ENCODE measurements at regions not wholly inside any gene's neighbourhood (a gene's known extent, or its start where the extent isn't known, plus 50 kb on each side); places are given as distances from the start of the nearest gene placed in this dataset.
"Not testable (repeated sequence)": the region's sequence is repeated elsewhere in the genome, so short reads cannot be mapped to it uniquely, and the experiment has no call there.

DNA sequence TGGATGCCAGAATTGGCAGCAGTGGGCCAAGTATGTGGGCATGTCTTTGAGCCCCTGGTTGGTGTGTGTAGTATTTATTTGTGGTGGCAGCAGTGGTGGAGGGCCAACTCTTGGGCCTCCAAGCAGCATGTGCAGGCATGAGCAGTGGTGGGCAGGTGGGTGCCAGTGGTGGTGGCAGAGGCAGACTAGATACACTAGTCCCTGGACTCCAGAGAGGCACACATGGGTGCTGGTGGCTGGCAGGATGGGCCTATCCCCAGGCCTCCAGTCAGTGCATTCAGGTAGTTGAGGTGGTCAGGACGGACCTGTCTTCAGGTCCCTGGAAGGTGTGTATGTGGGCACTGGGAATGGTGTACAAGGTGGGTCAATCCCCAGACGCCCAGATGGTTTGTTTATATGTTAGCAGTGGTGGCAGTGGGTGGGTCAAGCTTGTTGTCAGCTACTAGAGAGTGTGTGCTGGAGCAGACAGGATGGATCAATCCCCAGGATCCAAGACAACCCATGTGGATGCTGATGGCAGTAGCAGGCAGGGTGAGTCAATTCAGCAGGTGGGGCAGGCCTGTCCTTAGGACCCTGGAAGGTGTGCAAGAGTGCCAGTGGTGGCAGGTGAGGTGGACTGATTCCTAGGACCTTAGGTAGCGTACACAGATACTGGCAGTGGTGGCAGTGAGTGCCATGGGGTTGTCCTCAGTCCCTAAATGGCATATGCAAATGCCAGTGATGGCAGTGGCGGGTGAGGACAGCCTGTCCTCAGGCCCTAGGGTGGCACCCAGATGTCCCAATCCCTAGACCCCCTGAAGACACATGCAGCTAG, 294.3 kb downstream of the RPS24 start:
- DNase-seq, result no peak

DNA sequence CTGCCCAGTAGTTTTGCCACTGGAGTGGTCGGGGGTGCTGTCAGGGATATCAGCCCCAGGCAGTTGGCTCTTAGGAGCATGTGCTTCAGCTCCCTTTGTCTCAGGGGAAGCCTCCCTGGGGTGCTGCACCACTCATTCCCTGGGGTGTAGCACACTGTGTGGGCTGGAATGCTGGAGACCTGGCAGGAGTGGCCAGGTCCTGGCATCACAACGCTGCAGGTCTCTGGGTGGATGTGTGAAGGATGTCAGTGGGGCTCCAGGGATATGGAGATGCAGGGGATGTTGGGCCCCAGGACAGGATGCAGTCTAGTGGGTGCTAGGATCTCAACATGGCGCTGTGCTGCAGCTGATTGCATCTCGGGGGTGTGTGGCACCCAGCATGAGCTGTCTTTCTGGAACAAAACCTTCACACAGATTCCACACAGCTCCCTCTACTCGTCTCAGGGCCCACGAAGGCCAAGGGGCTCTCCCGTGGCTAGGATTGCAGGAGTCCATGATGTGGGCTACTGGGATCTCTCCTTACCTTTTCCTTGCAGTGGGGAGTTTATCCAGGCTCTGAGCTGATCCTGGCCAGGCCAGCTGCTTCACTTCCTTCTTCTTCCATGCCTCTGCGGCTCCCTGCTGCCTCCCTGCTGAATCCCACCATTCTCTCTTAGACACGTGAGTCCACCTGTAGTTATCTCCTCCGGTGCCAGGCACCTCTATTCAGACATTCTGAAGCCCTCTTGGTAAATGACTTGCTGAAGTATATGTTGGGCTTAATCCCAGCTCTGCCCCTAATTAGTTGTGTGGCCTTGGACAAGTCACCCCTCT, 295.1 kb downstream of the RPS24 start:
- no peak for DNase-seq

DNA sequence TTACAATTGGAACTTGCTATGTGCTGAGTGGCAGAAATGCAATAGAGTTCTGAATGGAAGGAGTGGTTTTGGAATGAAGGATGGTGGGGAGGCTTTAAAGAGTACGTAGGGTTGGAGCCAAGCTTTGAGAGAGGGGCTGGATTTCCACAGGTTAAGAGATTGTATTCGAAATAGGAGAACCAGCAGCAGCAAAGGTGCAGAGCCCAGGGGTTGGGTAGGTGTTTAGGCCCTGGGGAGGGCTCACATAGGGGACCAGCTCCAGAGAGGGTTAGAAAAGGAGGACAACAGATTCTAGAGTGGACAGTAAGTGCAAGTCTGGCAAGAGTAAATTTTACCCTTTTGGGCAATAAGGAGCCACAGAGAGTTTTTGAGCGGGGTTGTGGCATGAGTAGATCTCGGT, 297.2 kb downstream of the RPS24 start:
- no peak for DNase-seq

DNA sequence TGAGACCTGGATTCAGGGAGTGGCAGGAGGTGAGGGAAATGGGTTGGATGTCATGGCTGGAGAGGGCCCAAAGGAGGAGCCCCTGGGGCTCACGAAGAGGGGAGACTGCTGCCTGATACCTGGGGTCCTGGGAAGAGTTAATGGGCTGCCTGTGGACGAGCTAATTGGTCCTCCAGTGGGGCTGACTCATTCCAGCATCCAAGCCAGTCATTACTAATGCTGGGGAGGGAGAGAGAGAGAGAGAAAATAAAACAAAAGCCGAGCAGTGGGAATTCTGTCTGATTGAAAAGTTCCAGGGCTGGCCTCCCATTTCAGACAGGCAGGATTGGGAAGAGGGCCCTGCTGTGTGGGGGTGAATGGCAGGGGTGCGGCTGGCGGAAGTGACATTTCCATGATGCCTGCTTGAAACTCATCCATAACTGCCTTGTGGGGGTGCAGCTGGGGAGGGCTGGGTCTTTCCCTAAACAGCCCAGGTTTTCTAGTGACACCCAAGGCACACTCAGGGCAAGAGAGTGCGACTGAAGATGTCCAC, 297.8 kb downstream of the RPS24 start:
- DNase-seq, result no peak

DNA sequence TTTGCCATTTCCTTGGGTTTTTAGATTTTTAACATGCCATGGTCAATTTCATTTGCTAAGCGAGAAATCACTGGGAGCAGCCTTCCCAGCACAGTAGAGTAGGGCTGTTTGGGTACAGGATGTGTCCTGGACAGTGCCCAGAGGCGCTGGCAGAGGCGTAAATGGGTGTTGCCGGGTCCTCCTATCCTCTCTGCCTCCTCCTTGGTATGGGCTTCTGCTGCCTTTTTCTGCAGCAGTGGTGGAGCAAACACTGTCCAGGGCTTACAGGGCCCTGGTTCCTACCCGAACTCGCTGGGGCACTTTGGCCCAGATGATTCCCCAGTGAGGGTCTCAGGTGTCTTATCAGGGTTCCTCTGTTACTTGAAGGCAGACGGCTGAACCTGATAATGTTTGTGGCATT, 298.3 kb downstream of the RPS24 start:
- no peak for DNase-seq

DNA sequence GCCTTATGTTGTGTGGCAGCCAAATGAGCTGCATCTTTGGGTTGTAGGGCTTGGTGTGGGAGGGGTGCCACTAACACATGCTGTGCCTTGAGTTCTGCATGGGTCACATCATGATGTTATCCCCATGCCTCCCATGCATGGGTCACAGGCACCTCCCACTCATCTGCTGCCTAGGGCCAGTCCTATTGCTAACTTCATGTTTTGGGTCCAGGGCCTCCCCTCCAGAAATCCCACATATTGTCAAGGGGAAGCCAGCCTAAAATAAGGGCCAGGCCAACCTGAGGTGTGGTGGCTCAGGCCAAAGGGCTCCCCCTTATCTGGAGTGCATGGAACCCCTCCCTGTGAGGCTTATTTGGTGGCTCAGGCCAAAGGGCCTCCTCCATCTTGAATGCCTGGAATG, 299.0 kb downstream of the RPS24 start:
- no peak for DNase-seq

DNA sequence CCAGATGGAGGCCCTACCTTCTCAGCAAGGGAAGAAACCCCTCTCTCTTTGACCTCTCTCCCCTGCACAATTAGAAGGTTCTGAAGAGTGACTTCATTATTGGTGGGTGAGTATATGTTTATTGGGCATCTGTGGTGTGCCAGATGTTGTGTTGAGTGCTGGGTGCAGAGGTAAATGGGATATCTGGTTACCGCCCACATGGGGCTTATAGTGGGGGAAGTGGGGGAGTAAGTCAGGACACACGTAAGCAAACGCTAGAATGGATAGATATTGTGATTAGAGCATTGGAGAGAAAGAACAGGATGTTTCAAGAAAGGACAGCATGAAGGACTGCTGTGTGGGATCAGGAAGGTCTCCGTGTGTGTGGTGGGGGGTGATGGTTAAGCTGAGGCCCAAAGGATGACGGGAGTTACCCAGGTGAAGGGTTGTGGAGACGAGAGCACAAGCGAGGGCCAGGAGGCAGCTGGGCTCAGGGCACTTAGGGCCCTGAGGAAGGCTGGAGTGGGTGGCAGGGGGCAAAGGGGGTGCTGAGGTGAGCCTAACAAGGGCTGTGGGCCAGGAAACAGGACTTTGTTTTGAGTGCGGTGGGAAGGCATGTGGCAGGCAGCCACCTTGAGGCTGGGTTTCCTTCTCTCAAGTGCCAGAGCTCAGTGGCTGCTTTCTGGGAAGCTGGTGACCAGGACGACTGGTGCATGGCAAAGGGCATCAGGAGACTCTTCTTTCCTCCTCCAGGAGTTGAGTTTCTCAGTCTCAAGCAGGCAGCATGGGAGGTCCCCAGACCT, 299.9 kb downstream of the RPS24 start:
- no peak for DNase-seq

DNA sequence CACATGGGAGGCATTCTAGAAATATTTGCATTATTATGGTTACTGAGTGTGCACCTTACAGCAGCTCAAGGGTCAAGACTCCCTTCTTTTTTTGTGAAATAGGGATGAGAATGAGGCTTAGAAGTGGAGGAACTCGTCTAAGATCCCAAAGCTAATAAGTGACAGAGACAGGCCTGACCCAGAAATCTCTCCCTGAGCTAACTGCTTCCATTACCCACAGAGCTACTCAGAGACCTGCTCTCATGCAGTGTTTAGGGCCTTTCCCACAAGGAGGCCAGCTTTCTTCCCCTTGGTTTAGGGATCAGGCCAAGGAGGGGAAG, 301.7 kb downstream of the RPS24 start:
- DNase-seq, result no peak

DNA sequence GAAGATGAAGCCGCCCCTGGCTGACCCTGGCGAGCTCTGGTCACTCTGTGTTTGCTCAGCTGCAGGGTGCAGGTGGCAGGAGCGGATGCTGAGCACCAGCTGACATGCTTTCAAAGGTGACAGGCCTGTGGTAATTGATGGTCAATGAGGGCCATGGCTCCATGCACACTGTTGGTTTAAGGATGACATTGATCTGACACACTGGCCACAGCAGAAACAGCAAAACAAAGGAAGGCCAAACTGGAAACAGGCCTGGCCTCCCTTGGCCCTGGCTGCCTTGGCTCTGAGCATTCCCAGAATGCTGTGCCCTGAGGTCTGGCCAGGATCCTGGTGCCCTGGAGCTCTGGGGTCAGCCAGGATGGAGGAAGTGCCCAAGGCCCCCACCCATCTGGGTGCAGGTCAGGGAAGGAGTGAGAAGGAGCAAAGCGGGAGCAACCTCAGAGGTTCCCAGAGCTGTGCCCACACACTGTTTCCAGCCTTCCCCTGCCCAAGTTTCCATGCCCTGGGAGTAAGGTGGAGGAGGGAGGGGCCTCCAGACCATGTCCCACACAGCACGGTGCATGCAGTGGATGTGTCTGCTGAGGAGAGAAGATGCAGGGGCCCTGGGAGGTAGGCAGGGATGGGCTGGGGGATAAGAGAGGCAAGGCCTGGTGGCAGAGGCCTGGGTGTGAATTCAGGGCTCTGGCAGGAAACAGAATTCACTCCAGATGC, 302.2 kb downstream of the RPS24 start:
- DNase-seq, result no peak

DNA sequence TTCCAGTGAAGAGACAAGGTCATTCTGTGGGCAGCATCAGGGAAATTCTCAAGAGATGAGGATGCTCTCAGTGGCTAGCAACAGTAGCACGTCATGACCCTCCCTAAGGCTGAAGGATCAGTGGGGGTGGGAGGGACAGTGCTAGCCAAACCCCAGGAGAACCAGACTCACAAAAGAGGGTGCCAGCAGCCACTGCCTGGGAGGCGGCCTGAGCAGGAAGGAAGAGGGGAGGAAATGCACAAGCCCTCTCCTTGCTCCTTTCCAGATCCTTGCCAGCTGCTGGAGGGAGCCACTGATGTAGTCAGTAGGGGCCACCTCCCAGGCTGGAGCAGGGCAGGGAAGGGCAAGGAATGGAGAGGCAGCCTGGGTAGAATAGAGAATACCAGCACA, 302.7 kb downstream of the RPS24 start:
- DNase-seq, result no peak

DNA sequence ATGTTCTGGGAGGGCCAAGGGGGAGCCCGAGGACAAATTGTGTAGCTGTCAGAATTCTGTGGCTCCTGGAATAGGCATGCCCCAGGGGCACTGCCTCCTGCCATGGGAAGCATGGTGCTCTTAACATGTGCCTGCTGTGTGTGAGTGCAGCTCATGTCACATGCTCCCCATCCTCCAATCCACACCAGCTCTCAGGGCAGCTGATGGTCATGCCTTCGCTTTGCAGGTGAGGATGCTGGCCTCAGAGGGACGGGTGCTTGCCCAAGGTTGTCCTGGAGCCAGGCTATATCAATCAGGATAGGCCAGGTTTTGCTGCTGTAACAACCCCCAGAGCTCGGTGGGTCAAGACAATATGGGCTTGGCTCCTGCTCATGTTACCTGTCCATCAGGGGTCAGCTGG, 303.4 kb downstream of the RPS24 start:
- no peak for DNase-seq

DNA sequence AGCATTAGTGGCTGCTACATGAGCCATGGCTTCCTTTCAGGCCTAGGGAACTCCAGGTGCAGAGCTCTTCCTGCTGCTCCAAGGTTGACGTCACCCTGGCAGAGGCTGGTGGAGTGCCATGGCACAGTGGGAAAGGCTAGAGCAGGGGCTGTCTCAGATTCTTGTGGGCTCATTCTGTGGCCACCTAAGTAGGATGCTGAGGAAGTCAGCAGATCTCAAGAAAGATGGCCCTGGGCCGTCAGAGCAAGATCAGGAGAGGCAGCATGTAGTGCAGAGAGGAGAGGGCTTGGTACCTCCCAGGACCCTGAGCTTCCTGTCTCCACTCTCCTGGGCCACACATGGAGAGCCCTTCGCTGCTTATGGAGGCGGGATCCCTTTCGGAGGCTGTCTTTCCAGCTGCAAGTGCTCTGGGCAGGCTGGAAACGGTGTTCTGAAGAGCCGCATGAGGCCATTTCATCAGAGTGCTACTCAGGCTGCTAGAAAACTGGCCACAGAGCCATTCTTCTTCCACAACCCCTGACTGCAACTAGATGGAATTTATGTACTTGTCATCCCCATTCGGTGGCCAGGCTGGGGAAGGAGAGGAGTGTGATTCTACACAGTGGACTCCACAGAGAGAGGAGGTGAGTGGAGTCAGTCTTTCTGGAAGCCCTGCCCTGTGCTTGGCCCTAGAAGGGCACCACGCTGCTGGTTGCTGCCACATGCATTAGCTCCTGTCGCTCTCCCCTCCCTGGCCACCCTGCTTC, 304.2 kb downstream of the RPS24 start:
- no peak for DNase-seq

DNA sequence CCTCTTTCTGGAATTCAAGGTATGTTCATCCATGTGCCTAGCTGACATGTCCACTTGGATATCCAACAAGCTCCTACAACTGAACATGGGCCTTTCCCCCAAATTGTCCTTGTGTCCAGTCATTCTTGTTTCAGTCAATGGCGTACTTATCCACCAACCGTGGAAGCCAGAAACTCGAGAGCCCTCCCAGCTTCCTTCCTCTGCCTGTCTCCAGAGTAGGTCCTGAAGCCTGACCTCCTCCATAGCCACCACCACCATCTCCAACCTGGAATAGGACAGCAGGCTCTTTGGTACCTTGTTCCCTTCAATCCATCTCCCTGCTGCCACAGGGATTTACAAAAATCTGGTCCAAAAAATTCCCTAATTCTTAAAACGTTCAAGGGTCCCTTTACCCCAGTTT, 305.1 kb downstream of the RPS24 start:
- DNase-seq, result no peak

DNA sequence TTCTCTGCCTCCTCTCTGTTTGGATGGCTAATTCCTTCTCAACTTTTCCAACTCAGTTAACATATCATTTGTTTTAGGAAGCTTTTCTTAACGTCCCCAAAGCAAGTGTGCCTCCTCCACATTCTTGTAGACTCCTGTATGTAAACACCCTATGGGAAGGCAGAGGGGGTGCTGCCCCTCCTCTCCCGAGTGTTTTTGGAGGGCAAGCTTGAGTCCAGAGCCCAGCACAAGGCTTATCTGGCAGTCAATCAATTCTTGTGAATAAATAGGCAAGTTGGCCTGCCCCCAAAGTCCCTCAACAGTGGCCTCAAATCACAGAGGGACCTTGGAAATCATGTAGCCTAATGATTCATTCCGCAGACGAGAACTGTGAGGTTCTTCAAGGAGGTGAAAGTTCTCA, 305.6 kb downstream of the RPS24 start:
- DNase-seq, result no peak

DNA sequence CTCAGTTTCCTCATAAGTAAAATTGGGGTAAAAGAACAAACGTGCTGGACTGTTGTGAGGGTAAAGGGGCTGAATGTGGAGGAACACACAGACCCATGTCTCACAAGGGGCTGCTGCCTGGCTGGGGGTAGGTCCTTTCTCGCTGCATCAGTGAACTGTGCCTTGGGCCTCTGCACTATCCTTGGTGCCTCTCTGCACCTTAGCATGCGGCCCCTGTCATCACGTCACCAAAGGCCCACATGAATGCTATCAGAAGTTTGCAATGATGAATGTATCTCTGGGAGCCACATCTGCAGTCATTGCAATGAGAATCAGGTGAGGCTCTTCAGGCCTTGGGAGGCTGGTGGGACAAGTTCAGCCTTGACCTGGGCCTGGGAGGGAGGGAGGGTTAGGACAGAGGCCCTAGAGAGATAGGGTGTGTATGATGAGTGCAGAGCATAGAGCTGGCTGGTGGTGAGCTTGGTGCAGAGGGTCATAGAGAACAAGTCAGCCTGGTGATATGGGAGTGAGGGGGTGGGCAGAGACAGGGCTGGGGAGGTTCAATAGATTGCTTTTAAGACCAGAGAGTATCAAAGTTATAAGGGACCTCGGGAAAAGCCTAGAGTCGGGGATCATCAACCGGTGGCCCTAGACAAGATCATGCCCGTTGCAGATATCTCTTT, 308.4 kb downstream of the RPS24 start:
- no peak for DNase-seq

DNA sequence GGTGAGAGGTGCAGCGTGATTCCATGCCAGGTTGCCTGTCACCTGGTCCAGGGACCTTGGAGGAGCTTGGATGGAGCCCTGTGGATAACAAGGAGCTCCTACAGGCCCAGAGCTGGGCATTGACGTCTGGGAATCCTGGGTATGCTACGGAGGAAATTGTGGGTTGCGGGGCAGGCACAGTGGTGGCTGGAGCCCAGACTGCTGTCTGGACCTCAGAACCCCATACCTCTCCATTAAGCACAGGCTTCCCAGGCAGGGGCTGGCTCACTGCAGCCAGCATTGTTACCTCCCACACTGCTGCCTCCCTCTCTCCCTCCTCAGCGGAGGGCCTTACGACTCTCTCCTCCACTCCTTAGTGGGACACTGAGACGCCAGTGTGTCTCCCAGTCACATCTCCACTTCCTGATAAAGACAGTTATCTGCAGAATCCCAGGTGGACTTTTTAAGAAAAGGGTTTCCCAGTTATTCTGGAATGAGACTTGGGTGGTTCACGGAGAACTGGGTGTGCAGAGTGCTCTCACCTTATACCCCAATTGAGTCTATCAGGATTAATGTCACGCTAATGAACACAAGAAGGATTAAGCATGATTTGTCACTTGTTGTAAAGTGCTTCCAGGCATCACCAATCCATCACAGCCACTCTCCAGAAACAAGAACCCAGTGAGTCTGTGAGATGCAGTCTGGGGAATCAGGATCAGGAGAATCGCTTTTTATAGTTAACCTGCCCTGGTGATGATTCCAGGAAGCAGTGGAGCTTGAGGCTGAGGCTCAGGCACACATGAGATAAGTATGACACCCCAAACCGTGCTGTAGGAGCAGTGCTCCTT, 309.4 kb downstream of the RPS24 start:
- no peak for DNase-seq

DNA sequence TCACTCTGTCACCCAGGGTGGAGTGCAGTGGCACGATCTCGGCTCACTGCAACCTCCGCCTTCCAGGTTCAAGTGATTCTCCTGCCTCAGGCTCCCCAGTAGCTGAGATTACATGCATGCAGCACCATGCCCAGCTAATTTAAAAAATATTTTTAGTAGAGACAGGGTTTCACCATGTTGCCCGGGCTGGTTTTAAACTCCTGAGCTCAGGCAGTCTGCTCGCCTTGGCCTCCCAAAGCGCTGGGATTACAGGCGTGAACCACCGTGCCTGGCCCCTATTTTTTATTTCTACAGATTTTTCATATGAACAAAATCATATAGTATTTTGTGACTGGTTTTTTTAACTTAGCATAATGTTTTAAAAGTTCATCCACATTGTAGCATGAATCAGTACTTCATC, 310.6 kb downstream of the RPS24 start:
- DNase-seq, result not testable (repeated sequence)

DNA sequence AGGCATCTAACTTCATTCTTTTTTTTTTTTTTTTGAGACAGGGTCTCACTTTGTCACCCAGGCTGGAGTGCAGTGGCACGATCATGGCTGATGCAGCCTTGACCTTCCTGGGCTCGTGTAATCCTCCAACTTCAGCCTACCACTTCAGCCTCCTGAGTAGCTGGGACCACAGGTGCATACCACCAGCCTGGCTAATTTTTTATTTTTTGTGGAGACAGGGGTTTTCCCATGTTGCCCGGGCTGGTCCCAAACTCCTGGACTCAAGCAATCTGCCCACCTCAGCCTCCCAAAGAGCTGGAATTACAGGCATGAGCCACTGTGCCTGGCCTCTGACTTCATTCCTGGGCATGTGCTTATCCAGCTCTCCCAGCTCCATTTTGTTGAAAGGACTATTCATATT, 311.9 kb downstream of the RPS24 start:
- DNase-seq, result not testable (repeated sequence)

DNA sequence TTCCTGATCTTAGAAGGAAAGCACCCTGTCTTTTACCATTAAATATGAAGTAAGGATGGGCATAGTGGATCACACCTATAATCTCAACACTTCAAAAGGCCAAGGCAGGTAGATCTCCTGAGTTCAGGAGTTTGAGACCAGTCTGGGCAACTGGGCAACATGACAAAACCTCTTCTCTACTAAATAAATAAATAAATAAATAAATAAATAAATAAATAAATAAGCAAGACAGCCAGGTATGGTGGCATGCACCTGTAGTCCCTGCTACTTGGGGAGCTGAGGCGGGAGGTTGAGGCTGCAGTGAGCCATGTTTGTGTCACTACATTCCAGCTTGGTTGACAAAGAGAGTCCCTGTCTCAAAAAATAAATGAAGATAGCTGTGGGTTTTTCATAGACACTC, 313.1 kb downstream of the RPS24 start:
- no peak for DNase-seq

DNA sequence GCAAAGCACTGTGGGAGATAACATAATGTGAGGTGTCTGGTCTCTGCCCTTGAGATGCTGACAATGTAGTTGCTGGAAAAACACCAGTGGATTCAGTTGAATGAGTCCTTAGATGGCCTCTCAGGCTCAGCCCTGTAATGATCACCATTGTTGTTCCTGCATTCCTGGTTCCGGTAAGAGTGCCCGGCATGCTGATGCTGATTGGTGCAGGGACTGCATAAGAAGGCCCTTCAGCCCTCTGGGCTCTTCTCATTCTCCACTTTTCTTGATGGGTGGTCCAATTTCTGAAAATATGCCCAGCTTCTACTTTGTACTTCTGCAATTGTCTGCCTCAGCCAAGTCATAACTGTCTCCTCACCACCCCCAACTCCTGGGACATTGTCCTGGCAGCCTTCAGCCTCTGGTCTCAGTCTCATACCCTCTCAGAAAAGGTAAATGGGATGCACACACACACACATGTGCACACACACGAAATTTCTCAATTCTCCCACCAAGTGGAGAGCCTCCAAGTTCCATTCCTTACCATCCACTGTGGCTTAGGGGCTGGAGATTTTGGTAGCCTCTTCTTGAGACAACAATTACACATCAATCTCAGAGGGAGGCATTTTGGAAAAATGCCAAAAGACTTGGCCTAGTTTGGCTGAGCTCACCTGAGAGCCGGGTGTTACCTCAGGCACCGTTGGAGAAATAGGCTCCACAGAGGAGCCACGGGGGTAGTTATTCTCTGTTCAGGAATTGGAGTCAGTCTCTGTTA, 314.9 kb downstream of the RPS24 start:
- no peak for DNase-seq

Data from SIG-M5 (cell line).